HG03558 (cell line): ENCODE measurements at regions not wholly inside any gene's neighbourhood (a gene's known extent, or its start where the extent isn't known, plus 50 kb on each side); places are given as distances from the start of the nearest gene placed in this dataset.

ENCODE experiments used
- ATAC-seq: cut with Tn5 transposase; IDR thresholded peaks from one replicate; pipeline ENCODE4 v1.9.1; 2021; ENCODE audit warnings: moderate number of reproducible peaks; ENCODE audit not compliant: unreplicated experiment; ENCODE audit errors: extremely low read depth

DNA sequence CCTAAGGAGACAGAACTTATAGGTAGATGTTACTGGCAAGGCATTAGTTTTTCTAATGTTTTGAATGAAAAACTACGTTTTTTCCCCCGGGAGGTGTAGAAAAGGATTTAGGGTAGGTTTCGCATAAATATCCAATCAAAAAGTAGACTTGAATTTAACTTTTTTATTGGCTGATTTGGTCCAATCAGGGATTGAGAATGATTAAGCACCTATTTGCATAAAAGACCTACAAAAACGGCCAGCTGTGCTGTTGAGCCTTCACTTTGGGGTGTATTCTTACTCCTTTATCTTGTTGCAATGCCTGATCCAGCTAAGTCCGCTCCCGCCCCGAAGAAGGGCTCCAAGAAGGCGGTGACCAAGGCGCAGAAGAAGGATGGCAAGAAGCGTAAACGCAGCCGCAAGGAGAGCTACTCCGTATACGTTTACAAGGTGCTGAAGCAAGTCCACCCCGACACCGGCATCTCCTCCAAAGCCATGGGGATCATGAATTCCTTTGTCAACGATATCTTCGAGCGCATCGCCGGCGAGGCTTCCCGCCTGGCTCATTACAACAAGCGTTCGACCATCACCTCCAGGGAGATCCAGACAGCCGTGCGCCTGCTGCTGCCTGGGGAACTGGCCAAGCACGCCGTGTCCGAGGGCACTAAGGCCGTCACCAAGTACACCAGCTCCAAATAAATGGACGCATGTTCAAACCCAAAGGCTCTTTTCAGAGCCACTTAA is 113.5 kb upstream of the BTN3A2 start:
- peak; percentile 27 for ATAC-seq

GRCh38 chr6:26252077-26252472 is 112.9 kb upstream of the BTN3A2 start:
- ATAC-seq, result no peak

- ATAC-seq, result no peak
Measured at GRCh38 chr6:26254724-26255123, 110.3 kb upstream of the BTN3A2 start.

DNA sequence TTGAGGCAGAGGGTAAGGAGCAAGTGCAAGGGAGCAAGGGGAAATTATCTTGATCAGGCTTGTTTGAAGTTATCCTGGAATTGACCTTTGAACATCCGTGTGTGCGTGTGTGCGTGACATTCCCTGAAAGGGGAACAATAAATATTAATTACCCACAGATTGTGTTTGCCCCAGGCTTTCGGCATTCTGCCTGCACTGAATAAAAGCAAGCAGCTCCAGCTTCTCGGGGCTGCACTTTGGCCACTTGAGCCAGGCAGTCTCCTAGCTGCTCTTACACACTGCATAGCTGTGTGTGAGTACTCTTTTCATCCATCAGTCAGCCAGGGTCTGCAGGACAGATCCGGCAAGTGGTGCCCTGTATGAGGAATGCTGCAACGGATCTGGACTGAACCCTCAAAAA is 107.7 kb upstream of the BTN3A2 start:
- no peak for ATAC-seq

GRCh38 chr6:26258212-26258977 is 106.6 kb upstream of the BTN3A2 start:
- ATAC-seq, result no peak

DNA sequence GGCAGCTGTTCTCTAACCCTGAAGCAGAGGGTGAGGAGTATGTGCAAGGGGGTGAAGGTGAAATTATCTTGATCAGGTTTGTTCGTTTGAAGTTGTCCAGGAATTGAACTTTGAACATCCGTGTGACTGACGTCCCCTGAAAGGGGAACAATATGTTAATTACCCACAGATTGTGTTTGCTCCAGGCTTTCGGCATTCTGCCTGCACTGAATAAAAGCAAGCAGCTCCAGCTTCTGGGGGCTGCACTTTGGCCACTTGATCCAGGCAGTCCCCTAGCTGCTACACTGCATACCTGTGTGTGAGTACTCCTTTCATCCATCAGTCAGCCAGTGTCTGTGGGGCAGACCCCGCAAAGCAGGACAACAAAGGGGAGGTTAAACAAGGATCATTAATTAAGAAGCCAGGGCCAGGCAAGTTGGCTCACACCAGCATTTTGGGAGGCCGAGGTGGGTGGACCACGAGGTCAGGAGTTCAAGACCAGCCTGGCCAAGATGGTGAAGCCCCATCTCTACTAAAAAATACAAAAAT is 104.8 kb upstream of the BTN3A2 start:
- no peak for ATAC-seq

DNA sequence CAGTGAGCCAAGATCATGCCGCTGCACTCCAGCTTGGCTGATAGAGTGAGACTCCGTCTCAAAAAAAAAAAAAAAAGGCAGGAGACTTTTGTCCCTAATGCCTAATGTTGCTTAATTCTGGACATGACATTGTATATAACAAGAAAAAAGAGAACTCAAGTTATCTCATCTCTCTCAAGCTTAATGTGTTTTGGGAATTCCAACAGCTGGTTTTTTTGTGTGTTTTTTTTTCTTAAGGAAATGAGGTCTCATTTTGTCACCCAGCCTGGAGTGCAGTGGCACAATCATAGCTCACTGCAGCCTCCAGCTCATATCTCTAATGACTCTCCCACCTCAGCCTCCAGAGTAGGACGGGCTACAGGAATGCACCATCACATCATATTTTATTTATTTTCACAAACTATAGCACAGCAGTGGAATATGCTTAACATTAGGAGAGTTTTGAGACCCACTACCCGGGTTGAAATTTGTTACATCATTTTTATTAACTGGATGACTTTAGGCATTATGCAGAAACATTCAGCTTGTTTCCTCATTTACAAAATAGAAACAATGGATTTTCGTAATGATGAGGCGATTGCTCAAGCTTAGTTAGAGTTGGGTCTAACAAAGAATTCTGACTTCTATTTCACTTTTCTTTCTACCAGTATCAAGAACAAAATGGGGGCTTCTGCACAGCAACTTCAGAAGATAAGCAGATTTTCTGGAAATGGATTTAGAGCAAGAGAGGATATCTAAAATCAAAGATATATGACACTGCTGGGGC is 104.1 kb upstream of the BTN3A2 start:
- ATAC-seq, result no peak

DNA sequence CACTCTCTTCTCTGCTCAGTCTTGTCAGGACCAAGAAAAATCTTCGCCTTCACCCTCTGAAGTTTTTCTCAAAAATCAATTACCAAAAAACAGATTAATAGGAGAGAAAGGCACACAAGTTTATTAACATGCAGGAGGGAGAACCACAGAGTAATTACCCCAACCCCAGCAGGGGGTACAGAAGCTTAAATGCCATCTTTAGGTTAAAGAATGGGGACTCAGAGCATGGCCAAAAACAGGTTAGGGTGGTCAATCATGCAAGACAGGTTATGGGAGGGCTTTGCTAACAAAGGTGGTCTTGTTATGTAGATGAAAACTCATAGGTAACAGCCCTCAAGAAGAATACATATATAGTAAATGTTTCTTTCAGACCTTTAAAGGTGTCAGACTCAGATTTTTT is 100.5 kb upstream of the BTN3A2 start:
- ATAC-seq, result no peak

GRCh38 chr6:26267083-26267589 is 97.9 kb upstream of the BTN3A2 start:
- ATAC-seq, result no peak

GRCh38 chr6:26268659-26269402 is 96.2 kb upstream of the BTN3A2 start:
- no peak for ATAC-seq

- no peak for ATAC-seq
Measured at GRCh38 chr6:26269531-26270485, 95.2 kb upstream of the BTN3A2 start.

DNA sequence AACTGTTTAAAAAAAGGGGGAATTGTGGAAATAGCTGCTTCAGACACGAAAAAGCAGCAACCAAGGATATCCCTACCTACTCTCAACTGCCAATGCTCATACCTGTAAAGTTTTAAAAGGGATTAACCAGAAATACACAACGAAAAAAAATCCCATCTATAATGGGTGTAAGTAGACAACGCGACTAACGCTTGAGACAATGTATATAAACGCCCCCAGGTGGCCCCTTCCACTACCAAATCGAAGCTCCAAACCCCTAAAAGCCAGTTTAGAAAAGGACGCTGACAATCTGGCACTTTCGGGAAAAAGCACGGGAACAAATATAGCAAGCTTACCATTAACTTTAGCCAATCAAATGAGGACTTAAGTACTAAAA is 94.5 kb upstream of the BTN3A2 start:
- no peak for ATAC-seq

DNA sequence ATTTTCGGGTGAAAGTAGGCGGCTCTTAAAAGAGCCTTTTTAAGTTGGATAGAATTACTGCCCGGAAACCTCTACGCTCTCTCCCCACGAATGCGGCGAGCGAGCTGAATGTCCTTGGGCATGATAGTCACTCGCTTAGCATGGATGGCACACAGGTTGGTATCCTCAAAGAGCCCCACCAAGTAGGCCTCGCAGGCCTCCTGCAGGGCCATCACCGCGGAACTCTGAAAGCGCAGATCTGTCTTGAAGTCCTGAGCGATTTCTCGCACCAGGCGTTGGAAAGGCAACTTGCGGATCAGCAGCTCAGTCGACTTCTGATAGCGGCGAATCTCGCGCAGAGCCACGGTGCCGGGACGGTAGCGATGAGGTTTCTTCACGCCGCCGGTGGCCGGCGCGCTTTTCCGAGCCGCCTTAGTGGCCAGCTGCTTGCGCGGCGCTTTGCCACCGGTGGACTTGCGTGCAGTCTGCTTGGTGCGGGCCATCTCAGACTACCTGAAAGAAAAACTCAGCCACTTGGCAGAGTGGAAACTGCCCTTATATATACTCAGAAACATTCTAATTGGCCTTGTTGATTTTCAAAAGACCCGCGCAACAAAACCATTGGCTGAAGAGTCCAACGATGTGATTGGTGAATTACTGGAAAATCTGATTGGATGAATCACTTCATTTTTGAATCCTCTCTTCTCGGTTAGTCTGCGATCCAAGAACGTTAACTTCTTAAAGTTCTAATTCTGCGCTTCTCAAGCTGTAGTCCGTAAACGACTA is 93.9 kb upstream of the BTN3A2 start:
- no peak for ATAC-seq

DNA sequence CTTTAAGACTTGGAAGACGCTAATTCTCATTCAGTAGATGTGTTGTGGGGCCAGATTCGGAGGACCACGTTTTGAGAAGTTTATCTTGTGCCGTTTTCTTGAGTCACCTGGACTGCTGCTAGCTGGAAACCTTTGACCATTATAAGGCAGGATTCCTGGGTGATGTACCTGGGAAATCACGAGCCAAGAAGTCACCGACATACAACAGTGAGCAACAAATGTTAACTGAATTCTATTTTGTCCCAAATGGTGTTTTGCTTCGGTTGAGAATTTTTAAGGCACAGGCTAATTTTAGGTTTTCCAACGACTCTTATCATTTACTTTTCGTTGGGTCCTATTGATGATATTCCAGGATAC is 93.4 kb upstream of the BTN3A2 start:
- no peak for ATAC-seq

GRCh38 chr6:26272171-26272637 is 92.8 kb upstream of the BTN3A2 start:
- no peak for ATAC-seq

DNA sequence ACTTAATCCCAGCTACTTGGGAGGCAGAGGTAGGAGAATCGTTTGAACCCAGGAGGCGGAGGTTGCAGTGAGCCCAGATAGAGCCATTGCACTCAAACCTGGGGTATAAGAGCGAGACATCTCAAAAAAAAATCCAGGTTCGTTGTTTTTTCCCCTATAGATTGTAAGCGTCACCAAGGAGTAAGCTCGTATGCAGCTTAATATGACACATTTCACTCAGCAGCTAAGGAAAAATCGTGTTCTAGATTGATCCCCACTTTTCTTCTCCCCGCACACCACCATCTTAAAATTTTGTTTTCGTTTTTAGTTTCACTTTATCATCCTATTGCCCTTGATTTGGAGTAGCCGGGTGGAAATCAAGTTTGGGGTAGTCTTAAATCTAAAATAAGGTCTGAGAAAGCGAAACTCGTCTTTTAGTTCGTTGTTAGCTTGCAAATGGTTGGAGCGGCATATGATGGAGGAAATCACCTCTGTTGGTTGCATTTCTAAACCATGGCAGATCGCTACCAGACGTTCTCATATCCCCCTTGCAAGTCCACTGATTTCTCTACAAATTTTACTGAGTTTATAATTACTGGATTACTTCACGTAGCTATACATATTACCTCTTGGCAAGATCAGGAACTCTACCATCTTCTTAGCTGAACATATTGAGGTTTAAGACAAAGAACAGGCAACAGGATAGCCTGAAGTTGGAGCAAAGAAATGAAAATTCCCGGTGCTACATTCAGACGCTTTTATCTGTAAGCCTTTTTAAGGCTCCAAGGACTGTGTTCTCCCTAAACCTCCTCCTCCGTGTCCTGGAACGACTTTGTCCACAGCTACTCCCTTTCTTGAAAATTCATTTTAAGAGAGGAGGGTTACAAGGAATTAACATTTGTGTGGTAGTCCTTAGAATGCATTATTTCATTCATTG is 91.1 kb upstream of the BTN3A2 start:
- no peak for ATAC-seq

DNA sequence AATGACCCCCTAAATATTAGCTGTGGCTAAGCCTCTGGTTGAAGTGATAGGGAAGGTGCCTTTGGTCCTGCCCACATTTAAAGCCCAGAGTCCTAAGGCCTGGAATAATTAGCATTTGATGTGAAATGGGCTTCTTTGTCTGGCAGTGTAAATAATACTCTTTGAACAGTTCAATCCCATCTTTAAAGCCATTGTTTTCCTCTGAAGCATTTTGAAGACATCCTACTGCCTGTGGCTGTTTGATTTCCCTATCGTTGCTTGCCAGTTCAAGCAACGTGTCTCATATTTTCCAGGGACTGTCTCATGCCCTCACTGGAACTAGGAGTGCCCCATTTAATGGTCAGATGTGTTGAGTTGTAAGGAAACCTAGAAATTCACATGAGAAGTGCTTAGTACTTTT is 89.3 kb upstream of the BTN3A2 start:
- ATAC-seq, result no peak
